SKM-1 treated with dmso at 0.1 percent for 144 hours (cell line): ENCODE measurements at regions not wholly inside any gene's neighbourhood (a gene's known extent, or its start where the extent isn't known, plus 50 kb on each side); places are given as distances from the start of the nearest gene placed in this dataset.

Source experiments
- DNase-seq: peaks from one replicate; lab custom pipeline; 2025; ENCODE audit not compliant: unreplicated experiment; lab: John Stamatoyannopoulos, UW

DNA sequence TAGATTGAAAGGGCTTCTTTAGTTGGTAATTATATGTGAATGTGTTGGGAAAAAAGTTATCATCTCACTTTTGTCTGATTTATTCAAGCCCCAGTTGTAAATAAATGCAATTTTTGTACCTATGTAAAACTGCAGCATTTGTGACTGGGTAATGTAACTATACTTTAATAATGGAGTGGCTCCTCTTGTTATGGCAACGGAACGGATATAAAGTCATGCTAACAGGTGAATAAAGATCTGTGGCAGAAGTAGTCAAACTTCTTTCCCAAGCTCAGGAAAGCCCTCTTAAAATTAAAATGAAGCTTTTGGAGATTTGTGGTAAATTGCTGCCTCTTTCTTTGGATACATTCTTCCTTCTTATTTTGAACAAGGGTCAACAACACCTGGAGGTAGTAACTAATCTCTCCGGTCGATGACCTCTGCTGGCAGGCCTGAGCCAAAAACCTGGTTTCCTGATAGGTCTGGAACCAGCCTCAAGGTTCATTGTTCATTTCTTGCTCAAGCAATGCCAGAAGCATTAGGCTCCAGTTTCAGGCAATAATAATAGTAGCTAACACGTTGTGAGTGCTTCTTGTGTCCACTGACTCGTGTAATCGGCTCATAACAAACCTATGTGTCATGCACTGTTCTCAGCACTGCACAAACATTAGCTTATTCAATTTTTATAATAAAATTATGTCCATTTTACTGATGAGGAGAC, 313.4 kb upstream of the DACH1 start:
- DNase-seq: no peak

DNA sequence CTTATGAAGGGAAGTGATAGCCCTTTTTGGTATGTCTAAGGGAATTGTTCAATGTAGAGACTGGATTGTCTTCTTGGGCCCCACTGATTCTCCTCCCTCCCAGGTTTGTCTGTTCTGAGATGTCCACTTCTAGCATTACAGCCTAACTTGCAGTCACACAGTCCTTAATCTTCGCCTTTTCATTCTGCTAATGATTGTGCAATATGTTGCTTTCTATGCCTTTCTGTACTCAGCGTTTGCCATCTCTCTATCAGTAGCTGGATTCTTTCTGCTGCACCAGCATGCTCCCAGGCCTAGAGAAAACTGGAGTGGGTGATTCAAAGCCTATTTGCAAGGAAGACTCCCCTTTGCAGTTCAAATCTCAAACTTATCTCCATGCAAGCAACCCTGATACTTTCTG, 307.5 kb upstream of the DACH1 start:
- DNase-seq: no peak

DNA sequence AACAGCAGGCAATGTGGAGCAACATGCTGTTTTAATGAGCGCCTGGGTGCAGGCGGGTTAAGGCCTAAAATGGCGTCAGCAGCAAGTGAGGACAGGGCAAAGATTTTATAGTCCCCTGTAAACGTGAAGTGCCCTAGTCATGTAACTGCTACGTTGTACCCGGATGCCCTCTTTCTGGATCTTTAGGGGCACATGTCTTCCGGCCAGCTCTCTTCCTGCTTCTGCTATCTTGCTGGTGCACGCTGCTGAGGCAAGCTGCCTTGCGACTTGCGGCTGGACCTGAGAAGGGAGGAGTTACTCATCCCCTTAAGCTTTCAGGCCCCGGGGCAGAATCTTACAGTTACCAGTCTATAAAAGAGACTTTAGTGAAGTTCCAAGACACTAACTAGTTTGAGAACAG, 303.6 kb upstream of the DACH1 start:
- no peak for DNase-seq

DNA sequence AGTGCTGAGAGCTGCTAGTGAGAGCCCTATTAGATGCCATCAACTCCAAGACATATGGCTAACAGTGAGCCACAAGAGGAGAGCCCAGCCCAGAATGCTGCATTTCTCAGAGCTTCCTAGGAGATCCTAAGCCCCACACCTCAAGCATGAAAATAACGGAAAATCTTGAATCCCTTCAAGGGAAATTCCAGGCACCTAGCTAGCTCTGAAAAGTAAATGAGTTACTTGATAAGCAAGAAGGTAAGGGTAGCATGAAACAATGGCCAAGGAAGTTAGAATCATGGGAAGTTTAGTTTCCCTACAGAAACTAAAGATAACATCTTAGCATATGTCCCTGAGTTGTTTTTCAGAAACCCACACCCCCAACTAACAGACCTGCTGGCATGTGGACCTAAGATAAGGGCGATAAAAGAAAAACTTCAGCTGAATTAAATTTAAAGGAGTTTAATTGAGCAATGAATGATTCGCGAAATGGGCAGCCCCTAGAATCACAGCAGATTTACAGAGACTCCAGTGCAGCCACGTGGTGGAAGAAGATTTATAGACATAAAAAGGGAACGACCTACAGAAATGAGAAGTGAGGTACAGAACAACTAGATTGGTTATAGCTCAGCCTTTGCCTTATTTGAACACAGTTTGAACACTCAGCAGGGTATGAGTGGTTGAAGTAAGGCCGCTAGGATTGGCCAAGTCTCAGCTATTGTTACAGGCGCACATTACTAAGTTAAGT, 301.3 kb upstream of the DACH1 start:
- no peak for DNase-seq

DNA sequence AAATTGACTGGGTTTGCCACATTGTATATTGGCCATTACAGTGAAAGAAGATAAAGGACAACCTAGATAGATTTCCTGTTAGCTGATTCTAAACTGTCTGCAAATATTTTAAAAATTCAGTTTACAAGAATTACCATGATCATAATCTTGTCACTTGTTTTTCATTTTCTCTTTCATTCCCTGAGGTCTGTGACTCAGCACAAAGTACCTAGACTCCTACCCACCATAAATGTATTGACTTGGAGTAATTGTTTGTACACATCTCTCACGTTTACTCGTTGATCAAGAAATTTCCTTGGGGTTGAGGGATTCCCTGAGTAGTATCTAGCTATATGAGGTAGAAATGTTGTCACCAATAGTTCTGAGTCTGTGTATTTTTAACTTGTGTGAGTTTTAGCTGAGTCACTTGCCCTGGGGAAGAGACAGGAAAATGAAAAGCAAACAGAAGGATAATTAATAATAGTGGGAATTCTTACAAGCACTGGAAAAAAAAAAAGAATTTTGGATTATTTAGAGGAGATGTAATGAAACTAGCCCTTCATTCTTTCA, 299.2 kb upstream of the DACH1 start:
- DNase-seq: no peak

- DNase-seq: no peak
Observed at GRCh38 chr13:72165276-72165675, 298.3 kb upstream of the DACH1 start.

- DNase-seq: no peak
Observed at GRCh38 chr13:72164811-72165210, 297.8 kb upstream of the DACH1 start.

DNA sequence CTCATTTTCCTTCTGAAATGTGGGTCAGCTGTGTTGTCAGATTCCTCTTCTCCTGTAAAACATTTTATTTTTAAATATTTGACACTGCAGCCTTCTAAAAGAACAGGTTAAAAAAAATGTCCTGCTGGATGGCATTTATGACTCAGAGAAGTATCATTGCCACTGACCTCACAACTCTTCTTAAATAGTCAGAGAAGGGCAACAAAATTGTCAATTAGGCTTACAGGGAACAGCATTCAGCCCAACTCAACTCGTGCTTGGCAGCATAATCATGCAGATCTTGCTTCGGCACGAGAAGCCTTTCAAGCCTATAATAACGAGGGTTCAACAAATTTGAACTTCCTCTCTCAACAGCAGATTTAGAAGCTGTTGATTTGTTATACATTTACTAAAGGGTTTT, 296.7 kb upstream of the DACH1 start:
- DNase-seq: no peak

DNA sequence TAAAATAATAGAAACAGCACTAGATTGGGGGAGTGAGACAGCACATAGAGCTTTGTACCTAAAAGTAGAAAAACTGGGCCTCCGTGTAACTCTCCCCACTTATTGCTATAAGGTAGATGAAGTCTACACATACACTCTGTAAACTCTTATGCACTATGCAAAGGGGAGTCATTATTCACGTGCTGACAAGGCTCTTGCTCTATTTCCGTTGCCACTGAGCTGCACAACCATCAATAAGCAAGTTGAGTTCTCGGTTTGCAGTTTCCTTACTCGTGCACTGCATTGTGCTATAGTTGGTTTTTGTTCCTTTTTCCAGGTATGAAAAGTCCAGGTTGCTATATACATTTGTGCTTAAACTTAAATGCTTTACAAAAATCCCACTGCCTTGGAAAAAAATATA, 294.0 kb upstream of the DACH1 start:
- DNase-seq: no peak

- DNase-seq: no peak
Observed at GRCh38 chr13:72156760-72157159, 289.8 kb upstream of the DACH1 start.

DNA sequence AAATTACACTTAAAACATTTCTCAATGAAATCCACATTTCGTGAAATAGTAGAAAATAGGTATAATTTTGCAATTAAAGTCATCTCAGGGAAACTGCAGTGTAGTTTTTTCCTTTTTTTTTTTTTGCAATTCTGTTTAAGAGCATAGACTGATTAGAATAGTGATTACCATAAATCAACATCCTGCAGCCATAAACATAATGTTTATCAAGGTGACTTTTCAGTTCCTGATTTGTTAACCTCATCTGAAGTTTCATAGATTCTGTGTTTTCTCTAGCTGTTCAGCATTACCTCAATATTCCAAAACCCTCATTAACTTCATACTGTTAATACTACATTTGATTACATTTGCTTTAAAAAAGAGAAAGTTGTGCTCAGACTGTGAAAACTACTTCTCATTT, 286.3 kb upstream of the DACH1 start:
- no peak for DNase-seq

- DNase-seq: no peak
Observed at GRCh38 chr13:72151241-72151640, 284.2 kb upstream of the DACH1 start.

DNA sequence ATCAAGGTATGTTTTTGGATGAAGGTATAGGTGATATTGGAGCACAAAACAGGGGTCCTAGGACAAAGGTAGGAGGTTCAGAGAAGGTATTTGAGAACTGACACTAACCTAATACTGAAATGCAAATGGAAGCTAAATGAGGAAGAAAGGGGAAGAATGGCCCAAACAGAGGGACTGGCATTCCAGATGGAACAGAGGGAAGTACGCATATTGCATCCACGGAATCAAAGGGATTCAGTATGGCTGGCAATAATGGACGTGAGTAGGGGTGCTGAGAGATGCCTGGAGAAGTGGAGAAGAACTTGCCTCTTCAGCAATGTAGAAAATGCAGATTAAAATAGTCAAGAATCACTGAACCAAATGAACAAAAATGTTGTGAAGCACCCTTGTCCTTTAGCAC, 283.5 kb upstream of the DACH1 start:
- no peak for DNase-seq

DNA sequence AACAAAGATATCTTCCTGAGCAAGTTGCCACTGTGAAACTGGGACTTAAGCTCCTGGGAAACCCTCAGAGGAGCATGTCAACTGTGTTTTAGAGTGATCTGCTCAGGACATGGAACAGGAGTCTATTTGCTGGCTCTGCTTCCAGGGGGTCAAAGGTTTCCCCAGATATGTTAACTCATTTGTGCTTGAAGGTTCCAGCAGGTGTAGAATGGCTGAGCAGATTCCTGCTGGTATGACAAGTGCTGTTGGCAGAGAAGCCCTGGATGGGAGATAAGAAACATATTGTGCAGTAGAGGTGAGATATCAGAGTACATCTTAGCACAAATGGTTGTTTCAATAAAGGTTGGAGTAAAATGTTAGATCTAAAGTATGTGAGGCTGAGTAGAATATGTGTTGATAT, 282.7 kb upstream of the DACH1 start:
- DNase-seq: no peak

- DNase-seq: no peak
Observed at GRCh38 chr13:72146816-72147215, 279.8 kb upstream of the DACH1 start.

GRCh38 chr13:72145383-72145782, 278.4 kb upstream of the DACH1 start:
- DNase-seq: no peak

DNA sequence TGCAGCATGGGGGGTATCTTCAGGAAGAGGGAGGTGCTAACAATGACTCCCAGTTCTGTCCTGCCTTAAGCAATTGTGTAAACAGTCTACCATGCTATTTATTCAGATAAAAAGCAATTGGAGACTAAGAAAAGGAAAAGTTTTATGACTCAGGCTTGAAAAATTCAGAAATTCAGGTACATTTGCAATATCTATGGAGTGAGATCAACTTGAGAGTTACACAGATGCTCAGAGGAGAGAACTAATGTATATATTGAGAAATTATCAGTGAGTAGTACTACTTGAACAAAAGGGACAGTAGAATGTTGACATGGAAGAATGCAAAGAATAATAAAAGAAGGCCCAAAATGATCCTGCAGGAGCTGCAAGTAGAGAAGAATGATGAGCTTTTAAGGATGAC, 277.6 kb upstream of the DACH1 start:
- no peak for DNase-seq

- no peak for DNase-seq
Observed at GRCh38 chr13:72141855-72142519, 275.0 kb upstream of the DACH1 start.

GRCh38 chr13:72139192-72139591, 272.2 kb upstream of the DACH1 start:
- DNase-seq: no peak

- no peak for DNase-seq
Observed at GRCh38 chr13:72132075-72132474, 265.1 kb upstream of the DACH1 start.

DNA sequence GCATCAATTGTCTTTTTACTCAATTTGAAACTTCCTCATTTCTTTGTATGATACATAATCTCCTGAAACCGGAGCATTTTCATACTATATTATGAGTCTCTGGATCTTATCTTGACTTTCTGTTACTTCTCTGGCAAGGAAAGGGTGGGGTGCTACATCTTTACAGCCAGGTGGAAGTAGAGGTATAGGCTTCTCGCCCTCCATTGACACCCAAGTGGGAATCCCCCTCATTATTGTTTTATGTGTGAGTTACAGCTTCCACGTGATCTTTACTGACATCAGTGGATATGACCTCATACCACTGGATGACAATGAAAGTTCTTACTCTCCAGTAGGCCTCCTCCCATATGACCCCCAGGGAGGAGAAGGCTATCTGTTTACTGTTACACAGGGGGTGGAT, 262.1 kb upstream of the DACH1 start:
- DNase-seq: no peak

- DNase-seq: no peak
Observed at GRCh38 chr13:72127031-72127430, 260.0 kb upstream of the DACH1 start.
